GM21367 (cell line): ENCODE measurements at regions not wholly inside any gene's neighbourhood (a gene's known extent, or its start where the extent isn't known, plus 50 kb on each side); places are given as distances from the start of the nearest gene placed in this dataset.
A peak's percentile ranks its signal among the peaks of the same experiment; 100 is the strongest.
"Not testable (repeated sequence)": the region's sequence is repeated elsewhere in the genome, so short reads cannot be mapped to it uniquely, and the experiment has no call there.

Experiments used
- ATAC-seq: cut with Tn5 transposase; IDR thresholded peaks from one replicate; pipeline ENCODE4 v1.9.1; 2021; ENCODE audit not compliant: unreplicated experiment

DNA sequence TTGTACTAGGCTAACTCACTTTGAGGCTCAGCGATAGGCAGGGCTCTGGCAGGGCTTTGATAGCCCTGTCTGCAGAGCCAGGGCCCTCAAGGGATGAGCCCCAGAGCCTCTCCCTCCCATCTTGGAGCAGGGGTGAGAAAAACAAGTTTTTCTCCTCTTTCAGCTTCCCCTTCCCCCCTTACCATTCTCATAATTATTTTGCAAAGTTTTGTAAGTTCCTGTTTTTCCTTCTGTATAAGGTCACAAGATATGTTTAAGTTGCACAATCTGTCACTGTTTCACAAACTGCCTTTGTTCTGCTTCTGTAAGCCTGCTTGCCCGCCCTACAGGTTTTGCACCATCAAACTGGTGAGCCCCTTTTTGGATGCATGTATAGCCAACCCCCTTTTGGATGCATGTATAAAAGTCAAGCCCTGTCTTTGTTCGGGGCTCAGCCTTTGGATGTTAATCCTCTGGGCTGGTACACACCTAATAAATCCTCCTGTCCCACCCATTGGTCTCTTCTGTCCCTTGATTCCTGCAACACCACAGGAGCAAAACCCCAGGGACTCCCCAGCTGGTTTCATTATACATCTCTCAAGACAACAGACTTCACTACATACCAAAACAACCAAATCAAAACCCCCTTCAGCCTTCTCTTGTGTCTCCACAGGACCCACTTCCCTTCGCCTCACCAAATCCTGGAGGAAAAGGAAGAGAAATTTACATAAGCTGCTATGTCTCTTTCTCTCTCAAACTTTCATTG is 52.5 kb upstream of the RESF1 start:
- no peak for ATAC-seq

DNA sequence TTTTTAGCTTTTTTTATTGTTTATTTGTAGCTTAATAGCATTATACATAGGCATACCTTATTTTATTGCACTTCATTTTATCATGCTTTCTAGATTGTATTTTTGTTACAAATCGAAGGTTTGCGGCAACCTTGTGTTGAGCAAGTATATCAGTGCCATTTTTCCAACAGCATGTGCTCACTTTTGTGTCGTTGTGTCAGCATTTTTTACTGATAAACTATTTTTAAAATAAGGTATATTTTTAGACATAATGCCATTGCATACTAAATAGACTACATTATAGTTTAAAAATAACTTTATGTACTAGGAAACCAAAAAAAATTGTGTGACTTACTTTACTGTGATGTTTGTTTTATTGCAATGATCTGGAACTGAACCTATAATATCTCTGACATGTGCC is 56.2 kb upstream of the RESF1 start:
- no peak for ATAC-seq

DNA sequence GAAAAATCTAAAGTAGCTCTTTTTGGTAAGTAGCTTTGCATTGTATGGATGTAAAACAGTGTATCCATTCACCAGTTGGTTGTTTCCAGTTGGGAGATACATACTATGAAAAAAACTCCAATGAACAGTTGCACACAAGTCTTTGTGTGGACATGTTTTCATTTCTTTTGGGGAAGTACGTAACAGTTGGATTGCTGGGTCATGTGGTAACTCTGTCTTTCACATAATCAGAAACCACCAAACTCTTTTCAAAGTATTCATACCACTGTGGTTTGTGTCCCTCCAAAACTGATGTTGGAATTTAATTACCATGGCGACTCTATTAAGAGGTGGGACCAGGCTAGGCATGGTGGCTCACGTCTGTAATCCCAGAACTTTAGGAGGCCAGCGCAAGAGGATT is 58.9 kb upstream of the RESF1 start:
- ATAC-seq, result no peak

DNA sequence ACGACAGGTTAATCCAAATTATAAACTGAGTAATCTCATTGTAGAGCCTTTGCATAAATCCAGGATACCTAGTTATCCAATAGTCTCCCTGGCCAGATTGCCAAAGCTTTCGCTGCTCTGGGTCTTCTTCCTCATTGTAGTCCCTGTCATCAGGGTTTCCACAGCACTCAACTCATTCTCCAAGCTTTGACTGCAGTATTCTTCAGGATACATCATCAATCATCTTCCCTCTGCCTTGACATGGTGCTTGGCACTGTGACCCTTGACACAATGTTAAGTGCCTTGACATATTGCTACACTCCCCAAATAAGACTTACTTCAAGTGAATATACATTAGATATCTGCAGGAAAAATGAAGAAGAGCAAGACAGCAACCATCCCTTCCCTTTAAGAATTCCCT is 60.1 kb upstream of the RESF1 start:
- no peak for ATAC-seq

DNA sequence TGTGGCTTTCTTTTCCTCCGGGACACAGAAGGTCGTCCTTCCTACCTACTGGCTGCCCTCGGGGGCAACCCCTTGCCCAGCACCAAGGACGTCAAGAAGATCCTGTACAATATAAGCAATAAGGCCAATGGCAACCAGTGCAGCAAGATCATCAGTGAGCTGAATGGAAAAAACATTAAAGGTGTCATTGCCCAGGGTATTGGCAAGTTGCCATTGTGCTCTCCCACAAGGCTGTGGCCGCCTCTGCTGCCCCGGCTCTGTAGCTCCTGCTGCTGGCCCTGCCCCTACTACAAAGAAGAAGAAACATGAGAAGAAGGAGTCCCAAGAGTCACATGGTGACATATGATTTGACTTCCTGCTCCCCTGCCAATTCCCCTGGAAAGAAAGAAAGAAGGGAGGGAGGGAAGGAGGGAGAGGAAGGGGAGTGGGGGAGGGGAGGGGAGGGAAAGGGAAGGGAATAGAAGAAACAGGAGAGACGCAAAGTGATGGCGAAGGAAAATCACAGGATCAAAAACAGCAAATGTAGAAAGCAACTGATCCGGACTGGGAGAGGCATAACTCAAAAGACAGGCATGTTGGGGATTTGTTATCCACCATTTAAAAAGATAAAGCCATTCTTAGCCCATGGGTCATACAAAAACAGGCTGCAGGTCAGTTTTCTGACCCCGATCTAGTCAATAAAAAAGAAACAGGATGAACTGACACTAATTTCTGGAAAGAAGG is 61.3 kb upstream of the RESF1 start:
- ATAC-seq, result no peak

DNA sequence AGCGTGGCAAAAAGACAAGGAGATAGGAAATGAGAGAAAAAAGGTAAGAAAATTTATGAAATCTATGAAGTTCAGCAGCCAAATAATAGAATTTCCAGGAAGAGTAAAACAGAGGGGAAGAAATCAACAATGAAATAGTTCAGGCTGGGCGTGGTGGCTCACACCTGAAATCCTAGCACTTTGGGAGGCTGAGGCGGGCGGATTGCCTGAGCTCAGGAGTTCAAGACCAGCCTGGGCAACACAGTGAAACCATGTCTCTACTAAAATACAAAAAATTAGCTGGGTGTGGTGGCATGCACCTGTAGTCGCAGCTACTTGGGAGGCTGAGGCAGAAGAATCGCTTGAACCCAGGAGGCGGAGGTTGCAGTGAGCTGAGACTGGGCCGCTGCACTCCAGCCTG is 62.1 kb upstream of the RESF1 start:
- not testable (repeated sequence) for ATAC-seq

DNA sequence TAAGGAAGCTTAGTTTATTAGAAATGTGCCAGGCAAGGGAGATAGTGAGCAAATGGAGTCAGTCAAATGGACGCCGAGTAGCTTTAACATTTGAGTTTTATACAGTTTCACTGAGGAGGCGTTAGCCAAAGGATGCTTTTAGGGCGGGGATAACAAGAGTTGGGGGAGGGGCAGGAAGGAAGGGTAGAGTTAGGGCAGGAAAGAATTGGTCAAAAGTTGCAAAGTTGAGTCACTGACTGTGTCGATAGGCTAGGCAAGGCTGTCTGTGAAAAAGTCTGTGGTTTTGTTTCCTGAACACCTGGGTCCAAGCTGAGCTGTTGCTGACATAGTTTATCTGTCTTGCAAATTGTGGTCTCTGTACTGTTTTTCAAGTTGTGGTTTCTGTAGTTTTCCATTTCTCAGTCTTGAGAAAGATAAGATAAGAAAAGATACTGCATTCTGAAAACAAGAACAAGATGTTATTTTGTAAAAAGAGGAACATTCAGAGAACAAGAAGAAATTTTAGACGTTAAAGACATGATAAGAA is 62.6 kb upstream of the RESF1 start:
- peak; percentile 97 for ATAC-seq

DNA sequence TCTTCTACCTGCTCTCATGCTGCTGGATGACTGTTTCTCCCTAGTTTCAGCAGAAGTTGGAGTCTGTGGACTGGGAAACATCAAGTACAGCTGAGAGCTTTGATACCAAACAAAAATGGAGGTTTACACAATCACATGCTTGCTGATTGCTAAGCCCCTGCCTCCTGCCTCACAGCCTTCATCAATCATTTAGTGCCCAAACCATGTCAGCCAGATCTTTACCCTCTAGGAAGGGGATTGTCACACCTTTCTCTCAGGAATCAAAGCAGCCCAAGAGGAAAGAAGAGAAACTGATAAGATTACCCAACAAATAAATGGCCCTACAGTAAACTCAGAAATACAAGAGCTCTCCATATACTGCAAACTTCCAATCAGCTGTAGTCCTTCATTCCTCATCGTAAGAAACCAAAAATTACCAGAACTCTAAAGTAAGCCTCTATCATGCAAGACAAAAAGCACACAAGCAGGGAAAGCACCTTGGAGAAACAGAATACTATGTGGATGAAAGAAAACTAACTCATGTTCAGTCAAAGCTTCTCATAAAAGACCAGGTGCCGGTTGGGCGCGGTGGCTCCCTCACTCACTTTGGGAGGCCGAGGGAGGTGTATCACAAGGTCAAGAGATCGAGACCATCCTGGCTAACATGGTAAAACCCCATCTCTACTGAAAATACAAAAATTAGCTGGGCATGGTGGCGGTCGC is 63.6 kb upstream of the RESF1 start:
- ATAC-seq, result no peak

DNA sequence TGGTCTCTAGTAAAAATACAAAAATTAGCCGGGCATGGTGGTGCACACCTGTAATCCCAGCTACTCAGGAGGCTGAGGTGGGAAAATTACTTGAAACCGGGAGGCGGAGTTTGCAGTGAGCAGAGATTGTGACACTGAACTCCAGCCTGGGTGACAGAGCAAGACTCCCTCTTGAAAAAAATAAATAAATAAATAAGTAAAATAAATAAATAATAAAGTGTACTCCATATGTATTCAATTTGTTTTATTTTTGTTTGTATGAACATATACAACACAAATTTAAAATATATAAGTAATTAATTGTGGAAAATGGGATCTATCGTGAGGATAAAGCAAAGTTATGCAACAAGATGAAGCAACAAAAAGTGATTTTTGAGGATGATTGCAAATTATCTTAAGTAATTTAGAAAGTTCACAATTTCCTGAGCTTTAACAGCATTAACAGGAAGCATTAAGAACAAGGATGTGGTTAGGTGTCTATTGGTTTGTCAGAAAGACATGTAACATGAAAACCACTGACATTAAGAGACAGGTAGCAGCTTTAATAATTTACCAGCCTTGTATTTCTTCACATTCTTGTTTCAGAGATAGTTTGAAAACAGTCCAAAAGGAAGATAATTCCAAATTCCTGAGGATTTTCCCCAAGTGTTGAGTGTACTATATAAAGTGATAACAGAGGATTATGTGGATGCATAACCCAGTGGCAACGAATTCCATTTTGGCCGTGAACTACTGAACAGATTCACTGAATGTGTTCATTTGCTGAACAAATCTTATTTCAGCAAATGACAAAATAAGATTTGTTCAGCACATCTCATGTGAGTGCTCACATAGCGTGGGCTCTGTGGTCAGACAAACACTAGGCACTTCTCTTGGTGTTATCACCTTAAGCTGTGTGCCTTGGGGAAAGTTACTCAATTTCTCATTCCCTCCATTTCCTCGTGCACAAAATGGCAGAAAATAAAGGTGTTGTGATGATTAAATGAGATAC is 68.6 kb upstream of the RESF1 start:
- no peak for ATAC-seq

DNA sequence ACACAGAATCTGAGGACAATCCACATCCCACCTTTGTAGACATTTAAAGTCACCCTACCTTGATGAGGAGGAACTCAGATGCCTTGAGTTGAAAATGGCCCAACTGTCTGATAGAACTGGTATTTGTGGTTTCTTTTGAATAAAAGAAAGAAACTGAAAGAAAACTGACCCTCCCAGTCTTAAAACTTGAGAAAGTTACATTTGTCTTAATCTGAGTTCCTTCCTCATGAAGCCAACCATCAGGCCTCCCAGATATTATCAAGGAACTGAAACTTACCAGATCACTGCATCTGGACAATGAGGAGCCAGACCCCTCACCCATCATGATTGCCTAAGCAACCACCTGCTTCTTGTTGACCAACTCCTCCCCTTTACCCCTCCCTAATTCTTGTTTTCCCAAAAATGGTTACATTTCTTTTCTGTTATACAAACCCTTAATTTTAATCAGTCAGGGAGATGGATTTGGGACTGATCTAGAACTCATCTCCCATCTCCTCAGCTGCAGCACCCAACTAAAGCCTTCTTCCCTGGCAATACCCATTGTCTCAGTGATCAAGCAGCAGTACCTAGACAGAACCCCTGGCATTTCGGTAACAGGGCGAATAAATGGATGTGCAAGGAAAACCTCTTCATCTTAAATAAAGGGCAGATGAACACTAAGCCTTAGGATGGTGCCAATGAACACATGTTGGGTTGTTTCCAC is 72.0 kb upstream of the RESF1 start:
- no peak for ATAC-seq

DNA sequence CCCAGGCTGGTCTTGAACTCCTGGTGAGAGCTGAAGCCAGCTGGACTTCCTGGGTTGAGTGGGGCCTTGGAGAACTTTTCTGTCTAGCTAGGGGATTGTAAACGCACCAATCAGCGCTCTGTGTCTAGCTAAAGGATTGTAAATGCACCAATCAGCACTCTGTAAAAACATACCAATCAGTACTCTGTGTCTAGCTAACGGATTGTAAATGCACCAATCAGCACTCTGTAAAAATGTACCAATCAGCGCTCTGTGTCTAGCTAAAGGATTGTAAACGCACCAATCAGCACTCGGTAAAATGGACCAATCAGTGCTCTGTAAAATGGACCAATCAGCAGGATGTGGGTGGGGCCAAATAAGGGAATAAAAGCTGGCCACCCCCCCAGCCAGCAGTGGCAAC is 76.5 kb upstream of the RESF1 start:
- not testable (repeated sequence) for ATAC-seq

DNA sequence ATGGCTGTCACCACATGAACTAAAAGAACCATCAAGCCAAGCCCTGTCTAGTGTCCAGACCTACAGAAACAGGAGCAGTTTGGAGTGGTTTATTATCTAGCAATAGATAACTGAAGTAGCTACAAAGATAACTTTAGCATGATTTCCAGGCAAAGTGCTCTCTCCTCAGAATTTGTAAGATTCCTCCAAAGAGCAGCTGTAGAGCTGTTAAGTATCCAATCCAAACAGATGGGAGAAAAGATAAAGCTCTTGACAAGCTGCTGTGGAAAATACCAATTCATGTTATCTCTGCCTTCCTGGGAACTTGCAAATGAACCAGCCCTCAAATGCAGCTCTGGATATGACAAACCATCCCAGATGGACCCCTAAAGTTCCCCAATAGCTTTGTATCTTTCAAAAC is 78.9 kb upstream of the RESF1 start:
- ATAC-seq, result no peak

DNA sequence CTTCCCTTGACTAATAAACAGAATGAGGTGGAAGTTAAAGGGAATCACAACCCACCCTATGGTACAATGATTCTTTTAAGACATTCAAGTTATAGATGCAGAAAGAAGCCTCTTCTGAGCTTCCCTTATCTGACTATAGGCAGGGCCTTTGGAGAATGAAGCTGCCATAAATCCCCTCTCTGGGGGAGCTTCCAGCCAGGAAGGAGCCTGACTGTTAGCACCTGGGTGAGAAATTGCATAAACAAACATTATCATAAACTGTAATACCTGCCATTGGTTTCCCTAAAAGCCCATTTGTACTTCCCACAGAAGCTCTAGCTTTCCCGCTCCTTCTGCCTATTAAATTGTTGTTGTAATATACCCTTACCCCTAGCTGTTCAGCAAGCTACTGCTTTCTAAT is 81.3 kb upstream of the RESF1 start:
- ATAC-seq, result no peak

DNA sequence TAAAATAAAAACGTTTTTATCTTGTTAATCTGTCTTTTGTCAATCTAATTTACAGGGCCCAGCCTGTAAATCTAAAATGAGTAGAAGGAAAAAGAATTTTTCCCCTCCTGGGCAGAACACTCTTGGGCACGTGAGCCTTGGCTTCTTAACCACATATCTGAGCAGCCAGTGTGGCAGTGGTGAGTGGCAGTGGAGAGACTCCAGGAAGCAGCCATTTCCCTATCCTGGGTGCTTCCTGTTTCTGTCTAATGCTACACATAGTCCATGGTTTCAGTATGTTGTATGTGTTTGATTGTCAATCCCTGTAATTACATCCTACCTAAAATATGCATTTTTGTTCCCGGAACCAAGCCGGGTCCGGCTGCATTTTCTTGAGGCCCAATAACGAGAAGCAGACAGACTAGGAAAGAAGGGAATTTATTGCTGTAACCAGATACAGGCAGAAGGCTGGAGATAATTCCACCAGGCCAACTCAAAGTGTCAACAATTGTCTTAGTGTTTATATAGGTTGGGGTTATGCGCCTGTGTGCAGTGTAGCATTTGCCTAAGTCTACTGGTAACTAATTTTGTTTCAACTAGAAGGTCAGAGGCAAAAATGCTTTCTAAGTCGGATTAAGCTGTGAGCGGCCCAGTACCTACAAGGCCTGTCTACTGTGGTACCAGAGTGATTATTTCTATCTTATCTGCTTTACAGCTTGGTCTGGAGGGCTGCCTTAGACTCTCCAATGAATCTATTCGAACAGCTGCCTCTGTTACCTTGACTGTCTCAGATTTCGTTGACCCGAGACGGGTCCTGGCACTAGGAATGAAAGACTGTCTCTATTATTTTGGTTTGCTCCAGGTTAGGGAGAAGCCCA is 82.4 kb upstream of the RESF1 start:
- no peak for ATAC-seq

DNA sequence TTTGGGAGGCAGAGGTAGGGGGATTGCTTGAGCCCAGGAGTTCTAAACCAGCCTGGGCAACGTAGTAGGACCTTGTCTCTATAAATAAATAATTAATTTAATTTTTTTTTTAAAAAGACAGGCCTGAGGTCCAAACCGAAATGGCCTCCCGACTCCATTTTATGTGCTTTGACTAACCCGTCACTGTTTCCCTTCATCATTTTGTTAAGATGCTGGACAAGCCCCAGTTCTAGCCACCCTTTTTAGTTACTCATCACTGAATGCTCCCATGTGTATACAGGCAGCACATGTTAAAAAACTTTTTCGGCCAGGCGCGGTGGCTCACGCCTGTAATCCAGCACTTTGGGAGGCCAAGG is 83.6 kb upstream of the RESF1 start:
- ATAC-seq, result no peak

DNA sequence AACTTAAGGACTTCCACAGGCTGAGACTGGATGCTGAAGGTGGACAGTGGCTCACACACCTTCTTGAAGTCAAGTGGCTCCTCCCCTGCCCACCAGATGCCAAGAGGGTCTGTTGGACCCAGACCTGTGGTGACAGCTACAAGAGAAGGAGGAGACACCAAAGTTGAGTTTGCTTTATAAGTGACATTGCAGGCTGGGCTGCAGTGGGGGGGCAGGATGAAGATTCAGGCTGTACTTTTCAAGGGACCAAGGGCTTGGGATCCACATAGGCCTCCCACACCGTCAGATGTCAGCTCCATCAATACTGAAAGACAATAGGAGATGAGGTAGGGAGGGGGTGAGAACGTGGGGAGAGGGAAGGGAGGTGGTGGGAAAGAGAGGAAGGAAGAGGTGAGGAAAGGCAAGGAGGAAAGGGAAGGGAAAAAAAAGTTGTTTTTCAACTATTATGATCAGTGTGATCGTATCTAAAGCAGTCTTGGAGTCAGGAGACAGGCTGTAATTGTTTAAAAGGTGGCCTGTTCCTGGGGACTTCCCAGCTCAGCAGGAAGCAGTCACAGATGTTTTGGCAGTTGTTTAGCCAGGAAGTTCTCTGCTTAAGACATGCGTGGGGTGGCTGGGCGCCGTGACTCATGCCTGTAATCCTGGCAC is 84.1 kb upstream of the RESF1 start:
- no peak for ATAC-seq

DNA sequence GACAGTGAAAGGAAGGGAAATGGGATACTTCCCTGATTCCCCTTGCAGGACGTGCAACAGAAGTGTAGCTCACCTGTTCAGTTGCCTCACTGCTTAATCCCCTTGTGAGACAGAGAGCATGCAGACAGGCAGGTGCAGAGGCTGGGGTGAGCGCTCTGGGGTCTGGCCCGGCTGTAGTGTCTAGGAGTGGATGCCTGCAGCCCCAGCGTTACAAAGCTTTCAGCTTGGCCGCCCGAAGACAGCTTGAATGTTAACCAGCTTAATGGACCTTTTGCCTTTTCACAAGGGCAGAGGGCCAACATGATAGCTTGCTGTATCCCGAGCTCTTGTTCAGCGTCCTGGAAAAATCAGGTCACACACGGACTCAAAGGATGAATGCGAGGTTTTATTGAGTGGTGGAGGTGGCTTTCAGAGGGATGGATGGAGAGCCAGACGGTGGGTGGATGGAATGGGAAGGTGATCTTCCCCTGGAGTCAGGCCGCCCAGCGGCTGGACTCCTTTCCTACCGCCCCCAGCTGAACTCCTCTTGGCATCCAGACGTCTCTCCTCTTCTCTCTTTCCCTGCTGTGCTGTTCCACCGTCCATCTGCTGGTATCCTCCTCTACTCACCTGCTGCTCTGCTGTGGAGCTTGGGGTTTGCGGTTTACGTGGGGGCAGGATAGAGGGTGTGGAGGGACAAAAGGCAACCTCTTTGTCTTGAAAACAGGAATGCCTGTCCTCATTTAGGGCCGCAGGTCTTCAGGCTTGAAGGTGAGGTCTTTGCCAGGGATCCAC is 86.2 kb upstream of the RESF1 start:
- ATAC-seq, result no peak

DNA sequence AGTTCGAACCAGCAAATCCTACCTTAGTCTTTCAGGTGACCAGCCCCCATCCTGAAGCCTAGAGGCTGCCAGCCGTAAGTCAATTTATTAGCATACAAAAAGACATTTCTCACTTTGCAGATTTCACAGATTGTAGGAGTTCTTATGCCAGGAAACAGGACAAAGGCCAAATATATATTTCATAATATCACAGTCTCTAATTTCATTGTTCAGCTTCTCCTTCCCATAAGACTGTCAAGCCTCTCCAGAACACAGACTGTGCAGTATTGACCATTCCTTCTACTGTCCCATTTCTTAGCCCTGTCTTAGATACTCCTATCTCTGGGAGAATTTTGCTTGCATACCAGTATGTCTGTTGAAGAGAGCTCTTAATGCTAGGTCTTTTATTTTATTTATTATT is 89.2 kb upstream of the RESF1 start:
- ATAC-seq, result no peak
